GM18907 (cell line): ENCODE measurements at regions not wholly inside any gene's neighbourhood (a gene's known extent, or its start where the extent isn't known, plus 50 kb on each side); places are given as distances from the start of the nearest gene placed in this dataset.
"Not testable (repeated sequence)": the region's sequence is repeated elsewhere in the genome, so short reads cannot be mapped to it uniquely, and the experiment has no call there.

ENCODE experiments used
- ATAC-seq: cut with Tn5 transposase; IDR thresholded peaks from one replicate; pipeline ENCODE4 v1.9.1; 2021; ENCODE audit warnings: mild to moderate bottlenecking, moderate library complexity; ENCODE audit not compliant: unreplicated experiment

GRCh38 chr2:128503399-128504245 lies 185.0 kb upstream of the HS6ST1 start:
- ATAC-seq = peak; percentile 5

- peak; percentile 57 for ATAC-seq
Observed at GRCh38 chr2:128504246-128505149, 185.8 kb upstream of the HS6ST1 start.

GRCh38 chr2:128505150-128505490 lies 186.5 kb upstream of the HS6ST1 start:
- ATAC-seq = no peak

- ATAC-seq = no peak
Observed at GRCh38 chr2:128505575-128506526, 187.2 kb upstream of the HS6ST1 start.

GRCh38 chr2:128506534-128506933 lies 187.9 kb upstream of the HS6ST1 start:
- no peak for ATAC-seq

GRCh38 chr2:128510701-128511397 lies 192.2 kb upstream of the HS6ST1 start:
- ATAC-seq = no peak

GRCh38 chr2:128511731-128512378 lies 193.2 kb upstream of the HS6ST1 start:
- ATAC-seq = no peak

- no peak for ATAC-seq
Observed at GRCh38 chr2:128512379-128513115, 193.9 kb upstream of the HS6ST1 start.

GRCh38 chr2:128513116-128513960 lies 194.7 kb upstream of the HS6ST1 start:
- ATAC-seq = no peak

- peak; percentile 92 for ATAC-seq
Observed at GRCh38 chr2:128513961-128514283, 195.3 kb upstream of the HS6ST1 start.

- ATAC-seq = no peak
Observed at GRCh38 chr2:128514555-128514955, 195.9 kb upstream of the HS6ST1 start.

- no peak for ATAC-seq
Observed at GRCh38 chr2:128516938-128517337, 198.3 kb upstream of the HS6ST1 start.

GRCh38 chr2:128519028-128519427 lies 200.4 kb upstream of the HS6ST1 start:
- not testable (repeated sequence) for ATAC-seq

GRCh38 chr2:128519517-128520215 lies 201.0 kb upstream of the HS6ST1 start:
- no peak for ATAC-seq

- ATAC-seq = peak; percentile 15
Observed at GRCh38 chr2:128520340-128520739, 201.7 kb upstream of the HS6ST1 start.

- ATAC-seq = peak; percentile 95
Observed at GRCh38 chr2:128520791-128521190, 202.1 kb upstream of the HS6ST1 start.

- no peak for ATAC-seq
Observed at GRCh38 chr2:128521482-128521881, 202.8 kb upstream of the HS6ST1 start.

- ATAC-seq = no peak
Observed at GRCh38 chr2:128522829-128523228, 204.2 kb upstream of the HS6ST1 start.
